Psoas muscle (tissue), 7 donors: ENCODE measurements at regions not wholly inside any gene's neighbourhood (a gene's known extent, or its start where the extent isn't known, plus 50 kb on each side); places are given as distances from the start of the nearest gene placed in this dataset.
"Not testable (repeated sequence)": the region's sequence is repeated elsewhere in the genome, so short reads cannot be mapped to it uniquely, and the experiment has no call there.

Experiments used
- ATAC-seq, 4 donors: fragments of 200-7000 bp; cut with Tn5 transposase; one replicate each; pipeline ENCODE4 v1.9.1; 2020; ENCODE audit warnings: moderate library complexity in 3 of 4, mild to moderate bottlenecking in 2 of 4
- DNase-seq, 2 donors: peaks; one replicate each; pipeline ENCODE4 v3.0.0-alpha.2; 2020
- H3K27ac ChIP-seq: fragments of 200-600 bp; one replicate; pipeline ENCODE4 v1.8.0; 2022
- H3K27me3 ChIP-seq, 3 donors: fragments of 200-600 bp in 1 of 3; one replicate each; pipeline versions ENCODE4 v1.6.1 to v1.8.0; 2013 to 2022; ENCODE audit warnings: low read length in 2 of 3, mild to moderate bottlenecking in 2 of 3, moderate library complexity in 1 of 3; ENCODE audit not compliant: insufficient read depth in 3 of 3
- H3K36me3 ChIP-seq, 2 donors: fragments of 200-600 bp in 1 of 2; one replicate each; pipeline versions ENCODE4 v1.6.1 to v1.8.0; 2013 to 2022; ENCODE audit warnings: low read depth in 1 of 2, mild to moderate bottlenecking in 1 of 2, moderate library complexity in 1 of 2; ENCODE audit not compliant: insufficient read depth in 1 of 2
- H3K4me1 ChIP-seq: fragments of 200-600 bp; one replicate; pipeline ENCODE4 v1.8.0; 2022
- H3K4me3 ChIP-seq: fragments of 200-600 bp; one replicate; pipeline ENCODE4 v1.8.0; 2022; ENCODE audit warnings: mild to moderate bottlenecking
- H3K9me3 ChIP-seq: fragments of 200-600 bp; one replicate; pipeline ENCODE4 v1.8.0; 2022
- CTCF ChIP-seq: fragments of 200-600 bp; IDR thresholded peaks from one replicate; pipeline ENCODE4 v1.8.0; 2022; ENCODE audit warnings: antibody characterized with exemption
- WGBS, 3 donors: extraction: QIAGEN DNeasy Blood & Tissue Kit; methylation state at CpG; one replicate each; pipeline versions ENCODE4 v1.1.6 to v1.1.7; 2013; 5-methylcytosine and 5-hydroxymethylcytosine counted together
- intact Hi-C, 2 donors: fragments of 100-400 bp; cut with DNase I; formaldehyde crosslinking; loops; one replicate each; pipeline versions ENCODE4 v1.11.0 to v1.14.2; 2022
- donor health status: healthy with polysubstance abuse.
- donor health status: DM: no; HTN: no; CAD: no; lungs with moderate emphysema.
- donor health status: Bipolar disorder and iron deficiency.
- donor health status: healthy.
- donor health status: DM: yes; HTN: yes; CAD: no.
- donor health status: DM: no; HTN: no; CAD: no.
- donor health status: DM: yes; HTN: yes; CAD: no.

GRCh38 chr12:126271159-126271558 lies 1205.9 kb downstream of the AACS start:
- H3K27ac ChIP-seq, result no peak overlapping the region
- H3K9me3 ChIP-seq, result no peaks in the 10 kb centered on the region
- 62 to 70% (median 69%) methylated on average over 3 of the region's 3 CpGs for WGBS, 3 donors
- H3K36me3 ChIP-seq, result no peaks in the 10 kb centered on the region
- H3K4me1 ChIP-seq, result no peaks in the 10 kb centered on the region
- no peak overlapping the region for H3K4me3 ChIP-seq
- DNase-seq, result no peak
- no peak for ATAC-seq
- intact Hi-C loops, result no loop called here
- no peak for TF ChIP-seq CTCF
- no peaks in the 10 kb centered on the region for H3K27me3 ChIP-seq

GRCh38 chr12:126282691-126283090 lies 1217.5 kb downstream of the AACS start:
- DNase-seq, result no peak
- no peaks in the 10 kb centered on the region for H3K27me3 ChIP-seq
- H3K36me3 ChIP-seq, result no peaks in the 10 kb centered on the region
- no peaks in the 10 kb centered on the region for H3K9me3 ChIP-seq
- ATAC-seq, result no peak
- intact Hi-C loops, result no loop called here
- TF ChIP-seq CTCF, result no peak
- H3K4me3 ChIP-seq, result no peak overlapping the region
- H3K4me1 ChIP-seq, result no peaks in the 10 kb centered on the region
- H3K27ac ChIP-seq, result no peak overlapping the region
- WGBS, 3 donors, result 61% methylated on average over 4 of the region's 4 CpGs

GRCh38 chr12:126286203-126286602 lies 1221.0 kb downstream of the AACS start:
- TF ChIP-seq CTCF, result no peak
- Histone ChIP-seq H3K27me3 (no peaks in the 10 kb centered on the region), H3K36me3 (no peaks in the 10 kb centered on the region), H3K4me1 (no peaks in the 10 kb centered on the region), H3K4me3 (no peak overlapping the region), H3K9me3 (no peaks in the 10 kb centered on the region), H3K27ac (no peak overlapping the region)
- intact Hi-C loops, result no loop called here
- ATAC-seq (no peak), DNase-seq (no peak)
- 22 to 42% (median 41%) methylated on average over 1 of the region's 1 CpG for WGBS, 3 donors

- Histone ChIP-seq H3K27me3 (no peaks in the 10 kb centered on the region), H3K4me1 (no peaks in the 10 kb centered on the region), H3K9me3 (no peaks in the 10 kb centered on the region), H3K36me3 (no peaks in the 10 kb centered on the region), H3K4me3 (no peak overlapping the region), H3K27ac (no peak overlapping the region)
- no peak for TF ChIP-seq CTCF
- ATAC-seq (no peak), DNase-seq (no peak)
- intact Hi-C loops, result no loop called here
Observed at GRCh38 chr12:126290456-126290855, 1225.2 kb downstream of the AACS start.

GRCh38 chr12:126291987-126292386 lies 1226.8 kb downstream of the AACS start:
- H3K27ac ChIP-seq, H3K9me3 ChIP-seq, DNase-seq, H3K4me3 ChIP-seq, intact Hi-C loops, H3K4me1 ChIP-seq, H3K27me3 ChIP-seq, H3K36me3 ChIP-seq, ATAC-seq: not testable (repeated sequence)
- 75 to 82% (median 80%) methylated on average over 3 of the region's 3 CpGs for WGBS, 3 donors
